ENCODE measurements at regions not wholly inside any gene's neighbourhood (a gene's known extent, or its start where the extent isn't known, plus 50 kb on each side); places are given as distances from the start of the nearest gene placed in this dataset.

GRCh38 chr6:71768356-71768755, 118.0 kb upstream of the RIMS1 start:
- Histone ChIP-seq H3K4me1 (ENCODE audit: insufficient read depth, low read length, poor library complexity, severe bottlenecking) (no peaks in the 10 kb centered on the region), H3K9me2 (ENCODE audit: insufficient read depth, low read length) (no peaks in the 10 kb centered on the region), H3K27ac (ENCODE audit: low read depth, low read length, poor library complexity, severe bottlenecking) (no peak overlapping the region), H3K36me3 (ENCODE audit: insufficient read depth, low read length) (no peaks in the 10 kb centered on the region), H2AFZ (ENCODE audit: low read length) (no peak overlapping the region), H4K20me1 (ENCODE audit: insufficient read depth, low read length) (no peaks in the 10 kb centered on the region), H3K4me2 (ENCODE audit: low read length) (no peak overlapping the region), H3K79me2 (ENCODE audit: insufficient read depth, low read depth, low read length) (no peaks in the 10 kb centered on the region), H3K9me3 (ENCODE audit: low read length) (no peaks in the 10 kb centered on the region), H3K4me3 (ENCODE audit: low read depth, low read length, poor library complexity, severe bottlenecking) (no peak overlapping the region)
- ChIA-PET CTCF (ENCODE audit: unreplicated experiment) (no interaction called here), POLR2A (no interaction called here)
- intact Hi-C loops (cut with micrococcal nuclease; ENCODE audit: unreplicated experiment): no loop called here
- no TSS peak for BruUV-seq (replicated peaks)
- DNase-seq (ENCODE audit: low spot score): no peak
- TF ChIP-seq, protein P1, sequence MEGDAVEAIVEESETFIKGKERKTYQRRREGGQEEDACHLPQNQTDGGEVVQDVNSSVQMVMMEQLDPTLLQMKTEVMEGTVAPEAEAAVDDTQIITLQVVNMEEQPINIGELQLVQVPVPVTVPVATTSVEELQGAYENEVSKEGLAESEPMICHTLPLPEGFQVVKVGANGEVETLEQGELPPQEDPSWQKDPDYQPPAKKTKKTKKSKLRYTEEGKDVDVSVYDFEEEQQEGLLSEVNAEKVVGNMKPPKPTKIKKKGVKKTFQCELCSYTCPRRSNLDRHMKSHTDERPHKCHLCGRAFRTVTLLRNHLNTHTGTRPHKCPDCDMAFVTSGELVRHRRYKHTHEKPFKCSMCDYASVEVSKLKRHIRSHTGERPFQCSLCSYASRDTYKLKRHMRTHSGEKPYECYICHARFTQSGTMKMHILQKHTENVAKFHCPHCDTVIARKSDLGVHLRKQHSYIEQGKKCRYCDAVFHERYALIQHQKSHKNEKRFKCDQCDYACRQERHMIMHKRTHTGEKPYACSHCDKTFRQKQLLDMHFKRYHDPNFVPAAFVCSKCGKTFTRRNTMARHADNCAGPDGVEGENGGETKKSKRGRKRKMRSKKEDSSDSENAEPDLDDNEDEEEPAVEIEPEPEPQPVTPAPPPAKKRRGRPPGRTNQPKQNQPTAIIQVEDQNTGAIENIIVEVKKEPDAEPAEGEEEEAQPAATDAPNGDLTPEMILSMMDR (conservative IDR thresholded peaks at IDR 0.05; ENCODE audit: low read length): no peak
- TF ChIP-seq EZH2phosphoT487 (IDR thresholded peaks at IDR 0.05; ENCODE audit: borderline replicate concordance, low read depth, low read length): no peak

- Histone ChIP-seq H3K4me3 (ENCODE audit: low read depth, low read length, poor library complexity, severe bottlenecking) (no peak overlapping the region), H3K79me2 (ENCODE audit: insufficient read depth, low read depth, low read length) (no peaks in the 10 kb centered on the region), H3K36me3 (ENCODE audit: insufficient read depth, low read length) (no peaks in the 10 kb centered on the region), H3K4me1 (ENCODE audit: insufficient read depth, low read length, poor library complexity, severe bottlenecking) (no peaks in the 10 kb centered on the region), H4K20me1 (ENCODE audit: insufficient read depth, low read length) (no peaks in the 10 kb centered on the region), H3K4me2 (ENCODE audit: low read length) (no peak overlapping the region), H3K9me2 (ENCODE audit: insufficient read depth, low read length) (no peaks in the 10 kb centered on the region), H3K9me3 (ENCODE audit: low read length) (no peaks in the 10 kb centered on the region), H3K27ac (ENCODE audit: low read depth, low read length, poor library complexity, severe bottlenecking) (no peak overlapping the region), H2AFZ (ENCODE audit: low read length) (no peak overlapping the region)
- ChIA-PET CTCF (ENCODE audit: unreplicated experiment) (no interaction called here), POLR2A (no interaction called here)
- DNase-seq (ENCODE audit: low spot score): no peak
- BruUV-seq (replicated peaks): no TSS peak
- intact Hi-C loops (cut with micrococcal nuclease; ENCODE audit: unreplicated experiment): no loop called here
- no peak for TF ChIP-seq EZH2phosphoT487 (IDR thresholded peaks at IDR 0.05; ENCODE audit: borderline replicate concordance, low read depth, low read length)
- TF ChIP-seq, protein P1 (conservative IDR thresholded peaks at IDR 0.05; ENCODE audit: low read length): no peak
Observed at GRCh38 chr6:71808865-71809264, 77.5 kb upstream of the RIMS1 start.

GRCh38 chr6:71810880-71811279, 75.5 kb upstream of the RIMS1 start:
- no TSS peak for BruUV-seq (replicated peaks)
- TF ChIP-seq, protein P1 (conservative IDR thresholded peaks at IDR 0.05; ENCODE audit: low read length): no peak
- TF ChIP-seq EZH2phosphoT487 (IDR thresholded peaks at IDR 0.05; ENCODE audit: borderline replicate concordance, low read depth, low read length): no peak
- H3K79me2 ChIP-seq (ENCODE audit: insufficient read depth, low read depth, low read length): no peaks in the 10 kb centered on the region
- intact Hi-C loops (cut with micrococcal nuclease; ENCODE audit: unreplicated experiment): no loop called here
- ChIA-PET CTCF (ENCODE audit: unreplicated experiment) (no interaction called here), POLR2A (interaction anchor here (0.5 kb wide), 1 partner anchor 140 kb away, joined by 3 read pairs; no protein-coding TSS in a partner anchor)
- no peaks in the 10 kb centered on the region for H3K9me3 ChIP-seq (ENCODE audit: low read length)
- H3K4me2 ChIP-seq (ENCODE audit: low read length): no peak overlapping the region
- no peaks in the 10 kb centered on the region for H4K20me1 ChIP-seq (ENCODE audit: insufficient read depth, low read length)
- no peaks in the 10 kb centered on the region for H3K9me2 ChIP-seq (ENCODE audit: insufficient read depth, low read length)
- H2AFZ ChIP-seq (ENCODE audit: low read length): no peak overlapping the region
- no peaks in the 10 kb centered on the region for H3K4me1 ChIP-seq (ENCODE audit: insufficient read depth, low read length, poor library complexity, severe bottlenecking)
- DNase-seq (ENCODE audit: low spot score): no peak
- H3K4me3 ChIP-seq (ENCODE audit: low read depth, low read length, poor library complexity, severe bottlenecking): no peak overlapping the region
- no peaks in the 10 kb centered on the region for H3K36me3 ChIP-seq (ENCODE audit: insufficient read depth, low read length)
- H3K27ac ChIP-seq (ENCODE audit: low read depth, low read length, poor library complexity, severe bottlenecking): no peak overlapping the region
